ENCODE measurements at regions not wholly inside any gene's neighbourhood (a gene's known extent, or its start where the extent isn't known, plus 50 kb on each side); places are given as distances from the start of the nearest gene placed in this dataset.

- Histone ChIP-seq H3K9ac (ENCODE audit: low read depth, low read length) (no peak overlapping the region), H3K4me2 (ENCODE audit: low read length) (no peak overlapping the region), H3K4me1 (ENCODE audit: control insufficient read depth, insufficient read depth, low read length) (no peaks in the 10 kb centered on the region), H3K9me3 (replicated peaks; ENCODE audit: low read length) (no peaks in the 10 kb centered on the region), H3K27me3 (ENCODE audit: control insufficient read depth, insufficient read depth, low read length) (no peaks in the 10 kb centered on the region), H3K4me3 (ENCODE audit: low read length) (no peak overlapping the region), H3K36me3 (ENCODE audit: insufficient read depth, low read length) (no peaks in the 10 kb centered on the region)
Observed at GRCh38 chr5:114250536-114250935, 111.3 kb upstream of the KCNN2 start.

DNA sequence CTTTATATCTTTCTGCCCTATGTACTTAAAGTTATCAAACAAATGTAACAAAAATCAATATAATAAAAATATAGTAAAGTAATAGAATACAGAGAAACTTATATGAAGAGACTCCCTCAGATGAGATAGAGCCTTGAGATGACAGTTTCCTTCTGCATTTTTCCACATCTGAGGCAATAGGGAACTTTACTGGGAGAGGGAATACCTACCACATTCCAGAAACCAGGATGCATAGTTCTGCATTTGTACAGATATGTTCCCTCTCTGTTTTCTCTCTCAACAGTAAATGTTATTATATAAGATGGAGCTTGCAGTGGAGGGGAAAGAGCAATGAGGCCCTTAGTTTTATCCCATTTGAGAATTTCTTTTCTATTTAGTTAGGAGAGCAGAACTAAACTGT lies 109.6 kb upstream of the KCNN2 start:
- H3K9me3 ChIP-seq (replicated peaks; ENCODE audit: low read length), result no peaks in the 10 kb centered on the region
- H3K27me3 ChIP-seq (ENCODE audit: control insufficient read depth, insufficient read depth, low read length), result no peaks in the 10 kb centered on the region
- H3K36me3 ChIP-seq (ENCODE audit: insufficient read depth, low read length), result no peaks in the 10 kb centered on the region
- H3K4me1 ChIP-seq (ENCODE audit: control insufficient read depth, insufficient read depth, low read length), result no peaks in the 10 kb centered on the region
- H3K4me3 ChIP-seq (ENCODE audit: low read length), result no peak overlapping the region
- no peak overlapping the region for H3K9ac ChIP-seq (ENCODE audit: low read depth, low read length)
- H3K4me2 ChIP-seq (ENCODE audit: low read length), result no peak overlapping the region

DNA sequence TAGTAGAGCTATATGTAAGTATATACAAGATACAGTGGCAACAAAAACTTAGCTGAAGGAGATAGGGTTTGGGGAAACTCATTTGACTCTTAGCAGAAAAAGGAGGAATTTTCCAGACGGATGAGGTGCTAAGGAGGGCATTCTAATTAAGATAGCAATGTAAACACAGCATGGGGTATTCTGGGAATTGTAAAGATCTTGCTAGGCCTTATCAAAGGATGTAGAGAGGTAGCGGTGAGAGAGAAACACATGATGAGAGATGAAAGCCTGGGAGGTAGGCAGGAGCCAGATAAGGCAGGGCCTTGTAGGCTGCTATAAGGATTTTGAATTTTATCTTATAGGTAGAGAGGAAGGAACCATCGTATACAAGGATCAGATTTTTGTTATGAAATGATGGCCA lies 106.6 kb upstream of the KCNN2 start:
- no peaks in the 10 kb centered on the region for H3K4me1 ChIP-seq (ENCODE audit: control insufficient read depth, insufficient read depth, low read length)
- H3K4me2 ChIP-seq (ENCODE audit: low read length), result no peak overlapping the region
- H3K27me3 ChIP-seq (ENCODE audit: control insufficient read depth, insufficient read depth, low read length), result no peaks in the 10 kb centered on the region
- H3K9me3 ChIP-seq (replicated peaks; ENCODE audit: low read length), result no peaks in the 10 kb centered on the region
- no peaks in the 10 kb centered on the region for H3K36me3 ChIP-seq (ENCODE audit: insufficient read depth, low read length)
- H3K4me3 ChIP-seq (ENCODE audit: low read length), result no peak overlapping the region
- H3K9ac ChIP-seq (ENCODE audit: low read depth, low read length), result no peak overlapping the region

- Histone ChIP-seq H3K4me3 (ENCODE audit: low read length) (no peak overlapping the region), H3K4me1 (ENCODE audit: control insufficient read depth, insufficient read depth, low read length) (no peaks in the 10 kb centered on the region), H3K36me3 (ENCODE audit: insufficient read depth, low read length) (no peaks in the 10 kb centered on the region), H3K27me3 (ENCODE audit: control insufficient read depth, insufficient read depth, low read length) (no peaks in the 10 kb centered on the region), H3K9ac (ENCODE audit: low read depth, low read length) (no peak overlapping the region), H3K9me3 (replicated peaks; ENCODE audit: low read length) (no peaks in the 10 kb centered on the region), H3K4me2 (ENCODE audit: low read length) (no peak overlapping the region)
Observed at GRCh38 chr5:114261989-114262388, 99.9 kb upstream of the KCNN2 start.

DNA sequence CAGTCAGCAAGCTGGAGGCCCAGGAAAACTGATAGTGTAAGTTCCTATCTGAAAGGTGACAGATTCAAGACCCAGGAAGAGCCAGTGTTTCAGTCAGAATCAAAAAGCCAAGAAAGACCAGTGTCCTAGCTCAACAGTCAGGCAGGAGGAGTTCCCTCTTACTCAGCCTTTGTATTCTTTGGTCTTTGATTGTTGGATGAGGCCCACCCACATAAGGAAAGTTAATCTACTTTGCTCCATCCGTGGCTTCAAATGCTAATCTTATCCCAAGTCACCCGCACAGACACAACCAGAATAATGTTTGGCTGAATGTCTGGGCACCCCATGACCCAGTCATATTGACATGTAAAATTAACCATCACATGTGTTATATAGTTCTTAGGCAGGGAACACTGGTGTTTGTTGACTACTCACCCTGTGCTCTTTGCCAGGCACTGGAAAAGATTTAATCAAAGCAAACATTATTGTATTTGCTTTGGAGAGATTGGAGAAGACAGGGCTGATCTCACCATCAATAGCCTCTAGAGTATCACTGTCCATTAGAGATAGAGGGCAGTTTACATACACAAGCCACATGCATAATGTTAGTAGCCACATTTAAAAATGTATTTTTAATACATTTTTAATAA lies 96.3 kb upstream of the KCNN2 start:
- Histone ChIP-seq H3K27me3 (ENCODE audit: control insufficient read depth, insufficient read depth, low read length) (no peaks in the 10 kb centered on the region), H3K4me2 (ENCODE audit: low read length) (no peak overlapping the region), H3K4me3 (ENCODE audit: low read length) (no peak overlapping the region), H3K4me1 (ENCODE audit: control insufficient read depth, insufficient read depth, low read length) (no peaks in the 10 kb centered on the region), H3K9ac (ENCODE audit: low read depth, low read length) (no peak overlapping the region), H3K36me3 (ENCODE audit: insufficient read depth, low read length) (no peaks in the 10 kb centered on the region), H3K9me3 (replicated peaks; ENCODE audit: low read length) (no peaks in the 10 kb centered on the region)

GRCh38 chr5:114266374-114266773 lies 95.5 kb upstream of the KCNN2 start:
- Histone ChIP-seq H3K36me3 (ENCODE audit: insufficient read depth, low read length) (no peaks in the 10 kb centered on the region), H3K4me3 (ENCODE audit: low read length) (no peak overlapping the region), H3K4me1 (ENCODE audit: control insufficient read depth, insufficient read depth, low read length) (no peaks in the 10 kb centered on the region), H3K4me2 (ENCODE audit: low read length) (no peak overlapping the region), H3K9me3 (replicated peaks; ENCODE audit: low read length) (no peaks in the 10 kb centered on the region), H3K27me3 (ENCODE audit: control insufficient read depth, insufficient read depth, low read length) (no peaks in the 10 kb centered on the region), H3K9ac (ENCODE audit: low read depth, low read length) (no peak overlapping the region)

- H3K27me3 ChIP-seq (ENCODE audit: control insufficient read depth, insufficient read depth, low read length), result no peaks in the 10 kb centered on the region
- H3K9me3 ChIP-seq (replicated peaks; ENCODE audit: low read length), result no peaks in the 10 kb centered on the region
- no peak overlapping the region for H3K9ac ChIP-seq (ENCODE audit: low read depth, low read length)
- H3K4me2 ChIP-seq (ENCODE audit: low read length), result no peak overlapping the region
- H3K4me3 ChIP-seq (ENCODE audit: low read length), result no peak overlapping the region
- no peaks in the 10 kb centered on the region for H3K36me3 ChIP-seq (ENCODE audit: insufficient read depth, low read length)
- no peaks in the 10 kb centered on the region for H3K4me1 ChIP-seq (ENCODE audit: control insufficient read depth, insufficient read depth, low read length)
Observed at GRCh38 chr5:114296191-114296590, 65.7 kb upstream of the KCNN2 start.

DNA sequence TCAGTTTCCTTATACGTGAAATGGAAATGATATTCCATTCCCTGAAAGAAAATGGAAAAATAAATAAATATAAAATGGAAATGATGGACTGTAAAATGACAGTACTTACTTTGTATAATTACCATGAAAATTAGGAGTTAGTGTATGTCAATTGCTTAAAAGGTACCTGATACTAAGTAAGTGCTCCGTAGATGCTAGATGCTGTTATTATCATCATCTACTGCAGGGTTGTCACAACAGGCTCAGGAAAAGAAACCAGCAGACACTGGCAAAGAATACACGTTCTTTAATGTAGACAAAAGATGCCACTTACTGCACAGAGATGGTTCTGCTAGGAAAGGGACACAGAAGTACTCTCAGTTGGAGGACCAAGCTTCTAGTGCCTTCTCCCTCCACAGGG lies 64.0 kb upstream of the KCNN2 start:
- no peaks in the 10 kb centered on the region for H3K36me3 ChIP-seq (ENCODE audit: insufficient read depth, low read length)
- no peaks in the 10 kb centered on the region for H3K27me3 ChIP-seq (ENCODE audit: control insufficient read depth, insufficient read depth, low read length)
- no peak overlapping the region for H3K4me3 ChIP-seq (ENCODE audit: low read length)
- H3K4me2 ChIP-seq (ENCODE audit: low read length), result no peak overlapping the region
- H3K9me3 ChIP-seq (replicated peaks; ENCODE audit: low read length), result no peaks in the 10 kb centered on the region
- H3K4me1 ChIP-seq (ENCODE audit: control insufficient read depth, insufficient read depth, low read length), result no peaks in the 10 kb centered on the region
- H3K9ac ChIP-seq (ENCODE audit: low read depth, low read length), result no peak overlapping the region

DNA sequence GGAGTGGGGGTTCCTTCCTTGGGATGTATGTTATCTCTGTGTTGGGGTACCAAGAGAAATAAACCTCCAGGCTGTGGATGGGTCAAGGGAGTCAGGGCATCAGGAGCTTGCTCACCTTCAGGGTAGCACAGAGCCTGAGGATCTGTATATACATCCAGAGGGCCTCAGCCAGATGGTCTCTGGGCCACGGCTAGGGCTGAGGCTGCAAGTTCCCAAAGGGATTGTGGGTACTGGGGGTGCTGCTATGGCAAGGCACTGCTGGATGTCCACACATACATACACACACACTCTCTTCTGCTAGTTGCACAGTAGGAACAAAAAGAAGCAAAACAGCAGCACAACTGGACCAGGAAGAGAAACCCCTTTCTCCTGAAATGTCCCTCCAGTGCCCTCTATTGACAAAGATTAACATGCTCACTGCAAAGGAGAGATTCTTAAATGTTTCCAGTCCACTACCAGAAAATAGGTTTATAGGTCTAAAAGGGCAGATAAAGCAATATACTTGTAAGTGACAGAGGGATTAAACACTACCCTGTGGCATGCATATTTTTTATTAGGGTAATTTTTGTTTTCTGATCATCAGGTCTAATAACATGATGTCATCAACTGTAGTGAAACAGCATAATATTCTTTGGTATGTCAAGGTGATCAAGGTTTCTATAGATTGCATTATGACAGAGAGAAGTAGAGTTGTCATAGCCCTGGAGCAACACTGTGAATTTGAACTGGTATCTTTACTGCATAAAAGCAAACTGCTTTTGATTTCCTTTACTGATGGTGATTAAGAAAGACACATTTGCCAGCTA lies 56.3 kb upstream of the KCNN2 start:
- H3K9me3 ChIP-seq (replicated peaks; ENCODE audit: low read length), result no peaks in the 10 kb centered on the region
- no peaks in the 10 kb centered on the region for H3K4me1 ChIP-seq (ENCODE audit: control insufficient read depth, insufficient read depth, low read length)
- no peak overlapping the region for H3K4me2 ChIP-seq (ENCODE audit: low read length)
- no peaks in the 10 kb centered on the region for H3K27me3 ChIP-seq (ENCODE audit: control insufficient read depth, insufficient read depth, low read length)
- H3K36me3 ChIP-seq (ENCODE audit: insufficient read depth, low read length), result no peaks in the 10 kb centered on the region
- no peak overlapping the region for H3K9ac ChIP-seq (ENCODE audit: low read depth, low read length)
- no peak overlapping the region for H3K4me3 ChIP-seq (ENCODE audit: low read length)

- H3K9me3 ChIP-seq (replicated peaks; ENCODE audit: low read length), result no peaks in the 10 kb centered on the region
- no peak overlapping the region for H3K4me3 ChIP-seq (ENCODE audit: low read length)
- no peaks in the 10 kb centered on the region for H3K27me3 ChIP-seq (ENCODE audit: control insufficient read depth, insufficient read depth, low read length)
- no peaks in the 10 kb centered on the region for H3K36me3 ChIP-seq (ENCODE audit: insufficient read depth, low read length)
- no peaks in the 10 kb centered on the region for H3K4me1 ChIP-seq (ENCODE audit: control insufficient read depth, insufficient read depth, low read length)
- H3K9ac ChIP-seq (ENCODE audit: low read depth, low read length), result no peak overlapping the region
- no peak overlapping the region for H3K4me2 ChIP-seq (ENCODE audit: low read length)
Observed at GRCh38 chr5:114308017-114308416, 53.9 kb upstream of the KCNN2 start.

DNA sequence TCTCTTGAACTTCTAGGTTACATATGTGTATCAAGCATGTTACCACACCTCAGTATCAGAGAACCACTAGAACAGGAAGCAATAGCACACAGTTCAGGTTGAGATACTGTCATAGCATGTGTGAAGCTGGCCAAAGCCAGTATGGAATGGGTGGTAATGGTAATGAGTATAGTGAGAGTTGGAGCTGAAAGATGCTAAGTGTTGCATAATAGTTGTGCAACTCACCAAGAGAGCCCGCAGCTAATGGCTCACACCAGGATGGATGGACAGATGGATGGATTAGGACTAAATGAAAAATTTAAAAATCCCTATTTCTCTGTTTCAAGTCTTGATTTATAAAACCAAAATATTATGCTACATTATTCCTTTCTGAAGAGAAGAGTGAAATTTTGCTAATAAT lies 53.4 kb upstream of the KCNN2 start:
- Histone ChIP-seq H3K9me3 (replicated peaks; ENCODE audit: low read length) (no peaks in the 10 kb centered on the region), H3K4me3 (ENCODE audit: low read length) (no peak overlapping the region), H3K4me2 (ENCODE audit: low read length) (no peak overlapping the region), H3K9ac (ENCODE audit: low read depth, low read length) (no peak overlapping the region), H3K4me1 (ENCODE audit: control insufficient read depth, insufficient read depth, low read length) (no peaks in the 10 kb centered on the region), H3K27me3 (ENCODE audit: control insufficient read depth, insufficient read depth, low read length) (no peaks in the 10 kb centered on the region), H3K36me3 (ENCODE audit: insufficient read depth, low read length) (no peaks in the 10 kb centered on the region)

- Histone ChIP-seq H3K4me2 (ENCODE audit: low read length) (no peak overlapping the region), H3K4me3 (ENCODE audit: low read length) (no peak overlapping the region), H3K9ac (ENCODE audit: low read depth, low read length) (no peak overlapping the region), H3K27me3 (ENCODE audit: control insufficient read depth, insufficient read depth, low read length) (no peaks in the 10 kb centered on the region), H3K36me3 (ENCODE audit: insufficient read depth, low read length) (no peaks in the 10 kb centered on the region), H3K9me3 (replicated peaks; ENCODE audit: low read length) (no peaks in the 10 kb centered on the region), H3K4me1 (ENCODE audit: control insufficient read depth, insufficient read depth, low read length) (no peaks in the 10 kb centered on the region)
Observed at GRCh38 chr5:114310666-114311065, 51.2 kb upstream of the KCNN2 start.

Data from skeletal muscle satellite cell (primary cell).